ENCODE measurements at regions not wholly inside any gene's neighbourhood (a gene's known extent, or its start where the extent isn't known, plus 50 kb on each side); places are given as distances from the start of the nearest gene placed in this dataset.
A peak's percentile ranks its signal among the peaks of the same experiment; 100 is the strongest.

DNA sequence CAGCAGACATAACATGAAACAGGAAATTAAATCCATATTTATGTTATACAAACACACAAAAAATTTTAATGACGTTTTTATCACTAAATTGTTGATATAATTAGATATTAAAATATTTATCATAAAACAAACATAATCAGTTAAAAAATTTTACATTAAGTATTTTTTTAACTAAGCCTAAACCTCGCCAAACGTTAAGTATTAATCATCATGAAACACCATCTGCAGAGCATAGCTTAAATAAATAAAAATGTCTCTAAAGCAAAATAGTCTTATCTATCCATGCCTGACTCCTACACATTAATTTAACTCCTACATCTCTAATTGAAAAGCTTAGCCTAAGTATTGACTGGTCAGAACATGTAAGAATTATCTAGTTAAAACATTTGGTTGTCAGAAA lies 271.6 kb upstream of the RND3 start:
- no peaks in the 10 kb centered on the region for H3K27me3 Mint-ChIP-seq (ENCODE audit: low read depth)
- Histone ChIP-seq H3K9ac (ENCODE audit: extremely low read depth, insufficient read length, low read length) (no peak overlapping the region), H2BK15ac (ENCODE audit: low read depth, low read length) (no peak overlapping the region), H3K79me1 (ENCODE audit: insufficient read depth, low read depth, low read length, poor library complexity, severe bottlenecking) (no peaks in the 10 kb centered on the region), H3K23ac (ENCODE audit: insufficient read length, low read depth, low read length) (no peak overlapping the region), H3T11ph (ENCODE audit: low read length) (no peak overlapping the region), H4K5ac (ENCODE audit: insufficient read length, low read depth, low read length) (no peak overlapping the region), H4K91ac (ENCODE audit: insufficient read length, low read depth, low read length) (no peak overlapping the region), H3K56ac (ENCODE audit: insufficient read length, low read depth, low read length) (no peak overlapping the region), H3K27ac (ENCODE audit: insufficient read length, low read depth, low read length) (no peak overlapping the region), H2AK5ac (ENCODE audit: insufficient read length, low read length) (no peak overlapping the region), H2BK20ac (ENCODE audit: low read depth, low read length, poor library complexity, severe bottlenecking) (no peak overlapping the region), H2BK12ac (ENCODE audit: insufficient read length, low read depth, low read length) (no peak overlapping the region), H3K4ac (ENCODE audit: low read depth, low read length) (no peak overlapping the region), H4K8ac (replicated peaks; ENCODE audit: insufficient read length, low read depth, low read length) (no peak overlapping the region), H3K9me3 (ENCODE audit: control insufficient read depth, low read depth, low read length) (no peaks in the 10 kb centered on the region), H3K23me2 (ENCODE audit: insufficient read length, low read depth, low read length, poor library complexity, severe bottlenecking) (no peaks in the 10 kb centered on the region), H2BK120ac (ENCODE audit: low read depth, low read length, poor library complexity, severe bottlenecking) (no peak overlapping the region), H2AFZ (ENCODE audit: low read length) (no peak overlapping the region), H3K79me2 (ENCODE audit: insufficient read depth, low read length) (no peaks in the 10 kb centered on the region), H3K14ac (ENCODE audit: insufficient read depth, low read length) (no peak overlapping the region), H4K20me1 (ENCODE audit: control insufficient read depth, insufficient read depth, insufficient read length) (no peaks in the 10 kb centered on the region), H3K4me1 (ENCODE audit: insufficient read depth, low read length) (peaks cover 3% of the 10 kb centered on the region; the same call in 1 of the 2 replicates), H2BK5ac (ENCODE audit: insufficient read length, low read length) (no peak overlapping the region), H3K27me3 (ENCODE audit: insufficient read depth, low read length) (no peaks in the 10 kb centered on the region), H3K4me2 (ENCODE audit: insufficient read depth, insufficient read length, low read length) (no peak overlapping the region), H3K18ac (ENCODE audit: insufficient read length, low read depth, low read length) (no peak overlapping the region)
- peaks cover 29 to 35% of the 10 kb centered on the region in 2 experiments for H3K4me1 Mint-ChIP-seq
- DNase-seq = no peak
- no peak for TF ChIP-seq CTCF (conservative IDR thresholded peaks at IDR 0.05)
- H3K9me3 Mint-ChIP-seq = peaks cover 8 to 9% of the 10 kb centered on the region in 2 experiments
- H3K4me3 Mint-ChIP-seq = no peak overlapping the region
- no CpG with 5 or more reads among the region's 3 CpGs for WGBS (ENCODE audit: extremely low coverage, insufficient read length, low lambda C conversion rate)
- peak overlapping the region in 2 of 3 experiments; percentile 41 to 48; a peak in 4 of 7 replicates for H3K27ac Mint-ChIP-seq
- H3K36me3 Mint-ChIP-seq (ENCODE audit: insufficient read depth in 1 of 3, low read depth in 3 of 3) = peaks cover 7 to 23% (median 20%) of the 10 kb centered on the region in 3 experiments

All from H9 (cell line).